Activated CD8-positive, alpha-beta T cell treated with anti-CD3 and anti-CD28 coated beads, Interleukin-2, amount 10 ng/mL, durations not matched to agents 7 days and 5 days (primary cell): ENCODE measurements at regions not wholly inside any gene's neighbourhood (a gene's known extent, or its start where the extent isn't known, plus 50 kb on each side); places are given as distances from the start of the nearest gene placed in this dataset.

ENCODE experiments used
- ATAC-seq: fragments of 150-1000 bp; cut with Tn5 transposase; one replicate; pipeline ENCODE4 v1.10.0; 2021; ENCODE audit warnings: moderate library complexity
- CTCF ChIA-PET: fragments of 350-600 bp; sonication (Branson Sonifier 250); formaldehyde crosslinking; loops from one replicate; lab custom pipeline; 2021; ENCODE audit warnings: antibody characterized with exemption; lab: Charles Lee
- POLR2A ChIA-PET: fragments of 350-600 bp; sonication (Branson Sonifier 250); formaldehyde crosslinking; loops from one replicate; lab custom pipeline; 2021; ENCODE audit warnings: antibody characterized with exemption; lab: Charles Lee
- DNase-seq: peaks from one replicate; pipeline ENCODE4 v3.0.0-alpha.2; 2020
- H3K27ac Mint-ChIP-seq: one replicate; pipeline ENCODE4 v1.8.0; 2021; ENCODE audit warnings: mild to moderate bottlenecking, mixed read lengths
- H3K27me3 Mint-ChIP-seq: one replicate; pipeline ENCODE4 v1.8.0; 2021; ENCODE audit warnings: low read depth, mixed read lengths
- H3K36me3 Mint-ChIP-seq: one replicate; pipeline ENCODE4 v1.8.0; 2021; ENCODE audit warnings: low read depth, mixed read lengths
- H3K4me1 Mint-ChIP-seq: one replicate; pipeline ENCODE4 v1.8.0; 2021; ENCODE audit warnings: low read depth, mixed read lengths
- H3K4me3 Mint-ChIP-seq: one replicate; pipeline ENCODE4 v1.8.0; 2021; ENCODE audit warnings: mild to moderate bottlenecking, mixed read lengths
- H3K9me3 Mint-ChIP-seq: one replicate; pipeline ENCODE4 v1.8.0; 2022; ENCODE audit warnings: mixed read lengths; ENCODE audit not compliant: insufficient read depth

DNA sequence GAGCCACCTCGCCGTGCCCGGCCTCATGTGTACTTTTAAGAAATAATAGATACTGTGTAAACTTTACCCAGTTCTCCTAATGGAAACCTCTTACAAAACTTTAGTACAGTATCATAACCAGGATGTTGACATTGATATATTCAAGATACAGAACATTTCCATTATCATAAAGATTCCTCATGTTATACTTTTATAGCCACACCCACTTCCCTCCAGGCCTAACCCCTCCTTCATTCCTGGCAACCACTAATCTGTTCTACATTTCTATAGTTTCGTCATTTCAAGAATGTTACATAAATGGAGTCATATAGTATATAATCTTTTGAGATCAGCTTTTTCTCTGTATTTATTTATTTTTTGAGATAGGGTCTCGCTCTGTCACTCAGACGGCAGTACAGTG, 52.6 kb upstream of the SALL4 start:
- POLR2A ChIA-PET: no interaction called here
- CTCF ChIA-PET: no interaction called here
- H3K4me1 Mint-ChIP-seq: no peaks in the 10 kb centered on the region
- ATAC-seq: no peak
- no peak for DNase-seq
- no peak overlapping the region for H3K27ac Mint-ChIP-seq
- H3K4me3 Mint-ChIP-seq: no peak overlapping the region
- H3K27me3 Mint-ChIP-seq: no peaks in the 10 kb centered on the region
- no peaks in the 10 kb centered on the region for H3K9me3 Mint-ChIP-seq
- H3K36me3 Mint-ChIP-seq: no peaks in the 10 kb centered on the region
